Gastroesophageal sphincter (tissue), 3 donors: ENCODE measurements at regions not wholly inside any gene's neighbourhood (a gene's known extent, or its start where the extent isn't known, plus 50 kb on each side); places are given as distances from the start of the nearest gene placed in this dataset.

Experiments used
- CTCF ChIP-seq, 4 experiments: fragments of 200-600 bp in 2 of 4; fragments of 450-650 bp in 2 of 4; sonication (generic) in 1 of 4; IDR thresholded peaks; one replicate each; pipeline ENCODE4 v1.5.1; 2017 to 2019; ENCODE audit warnings: antibody characterized with exemption in 4 of 4, mild to moderate bottlenecking in 2 of 4, moderate library complexity in 2 of 4
- POLR2A ChIP-seq, 2 donors: fragments of 450-650 bp; IDR thresholded peaks; one replicate each; pipeline ENCODE4 v1.6.1; 2017; ENCODE audit warnings: antibody characterized with exemption in 2 of 2, mild to moderate bottlenecking in 2 of 2, moderate library complexity in 1 of 2
- POLR2AphosphoS5 ChIP-seq: sonication (generic); formaldehyde crosslinking; IDR thresholded peaks from one replicate; pipeline ENCODE4 v1.6.1; 2017; ENCODE audit warnings: antibody characterized with exemption

GRCh38 chr2:236499691-236500578, 69.7 kb upstream of the ACKR3 start:
- TF ChIP-seq CTCF (IDR thresholded peaks at IDR 0.05) (no peak), POLR2AphosphoS5 (no peak), POLR2A (IDR thresholded peaks at IDR 0.05) (no peak)
